Pancreas (tissue), 10 donors: ENCODE measurements at regions not wholly inside any gene's neighbourhood (a gene's known extent, or its start where the extent isn't known, plus 50 kb on each side); places are given as distances from the start of the nearest gene placed in this dataset.
A peak's percentile ranks its signal among the peaks of the same experiment; 100 is the strongest.
"Not testable (repeated sequence)": the region's sequence is repeated elsewhere in the genome, so short reads cannot be mapped to it uniquely, and the experiment has no call there.

ENCODE experiments used
- ATAC-seq, 4 donors: fragments of 200-7000 bp; cut with Tn5 transposase; one replicate each; pipeline versions ENCODE4 v1.8.0 to v1.9.1; 2020; ENCODE audit warnings: mild to moderate bottlenecking in 4 of 4, moderate library complexity in 4 of 4
- DNase-seq, 6 donors: peaks; one replicate each; pipeline ENCODE4 v3.0.0-alpha.2; 2020
- FAIRE-seq: peaks from 2 replicates; lab custom pipeline; 2012; peaks lifted over from hg19 to GRCh38; lab: Jason Lieb, UNC
- H3K27ac ChIP-seq, 4 donors: fragments of 200-600 bp; sonication (generic); 1 replicate in 3 of 4; 2 replicates in 1 of 4; pipeline versions ENCODE4 v1.5.0 to v1.8.0; 2020
- H3K27me3 ChIP-seq, 4 donors: fragments of 200-600 bp; one replicate each; pipeline ENCODE4 v1.8.0; 2021
- H3K36me3 ChIP-seq, 3 donors: fragments of 200-600 bp; sonication (generic) in 1 of 3; one replicate each; pipeline versions ENCODE4 v1.5.0 to v1.8.0; 2020 to 2021
- H3K4me1 ChIP-seq, 3 donors: fragments of 200-600 bp; one replicate each; pipeline ENCODE4 v1.8.0; 2021
- H3K4me3 ChIP-seq, 4 donors: fragments of 200-600 bp; sonication (generic) in 2 of 4; one replicate each; pipeline versions ENCODE4 v1.5.0 to v1.8.0; 2020 to 2021
- H3K9me3 ChIP-seq, 4 donors: fragments of 200-600 bp; one replicate each; pipeline ENCODE4 v1.8.0; 2021
- WGBS, 2 donors: extraction: QIAGEN DNeasy Blood & Tissue Kit; methylation state at CpG; one replicate each; pipeline ENCODE4 v1.1.7; 2013; 5-methylcytosine and 5-hydroxymethylcytosine counted together
- intact Hi-C, 3 donors: fragments of 100-400 bp; cut with DNase I; formaldehyde crosslinking; loops; one replicate each; pipeline versions ENCODE4 v1.11.1 to v1.14.2; 2022
- TF ChIP-seq, protein P1 (sequence below), 4 donors: fragments of 200-600 bp; sonication (generic) in 3 of 4; IDR thresholded peaks; one replicate each; pipeline versions ENCODE4 v1.5.0 to v1.8.0; 2021; ENCODE audit warnings: antibody characterized with exemption in 4 of 4
- donor health status: healthy with polysubstance abuse.
- donor health status: DM: no; HTN: no; CAD: no; lungs with moderate emphysema.
- donor health status: DM: no; HTN: no; CAD: no.
- donor health status: control.
- donor health status: control.
- donor health status: Bipolar disorder and iron deficiency.
- donor health status: DM: yes; HTN: yes; CAD: no.
- donor health status: DM: no; HTN: no; CAD: no.
- donor health status: DM: no; HTN: no; CAD: no.
- donor health status: DM: yes; HTN: yes; CAD: no.

- Histone ChIP-seq H3K4me1 (no peaks in the 10 kb centered on the region), H3K36me3 (no peaks in the 10 kb centered on the region), H3K4me3 (no peak overlapping the region), H3K9me3 (no peaks in the 10 kb centered on the region), H3K27ac (no peak overlapping the region), H3K27me3 (peaks cover 0 to 19% (median 2%) of the 10 kb centered on the region in 4 donors)
- no peak for FAIRE-seq
- WGBS, 2 donors, result 22 to 32% methylated on average over 36 of the region's 36 CpGs
- no peak for DNase-seq
- intact Hi-C loops, result no loop called here
- TF ChIP-seq, protein P1, sequence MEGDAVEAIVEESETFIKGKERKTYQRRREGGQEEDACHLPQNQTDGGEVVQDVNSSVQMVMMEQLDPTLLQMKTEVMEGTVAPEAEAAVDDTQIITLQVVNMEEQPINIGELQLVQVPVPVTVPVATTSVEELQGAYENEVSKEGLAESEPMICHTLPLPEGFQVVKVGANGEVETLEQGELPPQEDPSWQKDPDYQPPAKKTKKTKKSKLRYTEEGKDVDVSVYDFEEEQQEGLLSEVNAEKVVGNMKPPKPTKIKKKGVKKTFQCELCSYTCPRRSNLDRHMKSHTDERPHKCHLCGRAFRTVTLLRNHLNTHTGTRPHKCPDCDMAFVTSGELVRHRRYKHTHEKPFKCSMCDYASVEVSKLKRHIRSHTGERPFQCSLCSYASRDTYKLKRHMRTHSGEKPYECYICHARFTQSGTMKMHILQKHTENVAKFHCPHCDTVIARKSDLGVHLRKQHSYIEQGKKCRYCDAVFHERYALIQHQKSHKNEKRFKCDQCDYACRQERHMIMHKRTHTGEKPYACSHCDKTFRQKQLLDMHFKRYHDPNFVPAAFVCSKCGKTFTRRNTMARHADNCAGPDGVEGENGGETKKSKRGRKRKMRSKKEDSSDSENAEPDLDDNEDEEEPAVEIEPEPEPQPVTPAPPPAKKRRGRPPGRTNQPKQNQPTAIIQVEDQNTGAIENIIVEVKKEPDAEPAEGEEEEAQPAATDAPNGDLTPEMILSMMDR (IDR thresholded peaks at IDR 0.05), result no peak
- ATAC-seq, result no peak
Observed at GRCh38 chr1:143652744-143653428, 318.9 kb downstream of the FAM72C start.

GRCh38 chr1:143652187-143652586, 319.6 kb downstream of the FAM72C start:
- Histone ChIP-seq H3K36me3 (no peaks in the 10 kb centered on the region), H3K9me3 (no peaks in the 10 kb centered on the region), H3K27ac (no peak overlapping the region), H3K27me3 (peaks cover 0 to 23% (median 0%) of the 10 kb centered on the region in 4 donors), H3K4me1 (no peaks in the 10 kb centered on the region), H3K4me3 (no peak overlapping the region)
- 12 to 22% methylated on average over 20 to 22 of the region's 22 CpGs for WGBS, 2 donors
- DNase-seq (no peak), FAIRE-seq (no peak), ATAC-seq (no peak)
- TF ChIP-seq, protein P1 (IDR thresholded peaks at IDR 0.05), result no peak
- intact Hi-C loops, result no loop called here

DNA sequence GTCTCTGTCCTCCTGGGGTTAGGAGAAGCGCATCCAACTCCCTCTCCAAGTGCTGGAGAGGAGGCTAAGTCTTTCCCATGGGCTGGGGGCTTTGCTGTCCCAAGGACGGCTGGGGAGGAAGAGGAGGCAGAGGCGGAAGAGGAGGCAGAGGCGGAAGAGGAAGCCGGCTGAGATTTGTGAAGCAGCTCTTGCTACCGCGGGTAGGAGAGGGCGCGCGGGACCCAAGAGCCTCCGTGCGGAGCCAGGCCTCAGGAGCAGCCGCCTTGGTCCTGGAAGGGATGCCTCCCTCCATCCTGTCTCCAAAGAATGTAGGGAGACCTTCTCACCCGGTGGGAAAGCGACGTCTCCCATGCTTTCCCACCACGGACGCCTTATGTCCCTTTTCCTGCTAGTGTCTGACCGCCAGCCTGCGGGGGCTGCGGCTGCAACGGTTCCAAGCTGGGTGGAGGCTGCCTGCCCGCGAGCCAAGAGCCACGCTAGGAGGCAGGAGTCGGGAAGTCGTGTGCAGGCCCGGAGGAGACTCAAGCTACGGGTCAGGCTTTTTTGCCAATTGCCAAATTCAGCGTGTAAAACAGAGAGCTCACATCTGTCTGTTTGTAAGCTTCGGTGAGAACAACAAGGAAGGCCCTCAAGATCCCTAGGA, 320.3 kb downstream of the FAM72C start:
- DNase-seq (no peak), FAIRE-seq (no peak), ATAC-seq (no peak)
- H3K27ac ChIP-seq, result no peak overlapping the region
- 7 to 13% methylated on average over 31 of the region's 31 CpGs for WGBS, 2 donors
- TF ChIP-seq, protein P1 (IDR thresholded peaks at IDR 0.05), result no peak
- no peak overlapping the region for H3K4me3 ChIP-seq
- no peaks in the 10 kb centered on the region for H3K36me3 ChIP-seq
- H3K9me3 ChIP-seq, result no peaks in the 10 kb centered on the region
- H3K4me1 ChIP-seq, result no peaks in the 10 kb centered on the region
- intact Hi-C loops, result no loop called here
- H3K27me3 ChIP-seq, result peaks cover 0 to 23% (median 0%) of the 10 kb centered on the region in 4 donors

DNA sequence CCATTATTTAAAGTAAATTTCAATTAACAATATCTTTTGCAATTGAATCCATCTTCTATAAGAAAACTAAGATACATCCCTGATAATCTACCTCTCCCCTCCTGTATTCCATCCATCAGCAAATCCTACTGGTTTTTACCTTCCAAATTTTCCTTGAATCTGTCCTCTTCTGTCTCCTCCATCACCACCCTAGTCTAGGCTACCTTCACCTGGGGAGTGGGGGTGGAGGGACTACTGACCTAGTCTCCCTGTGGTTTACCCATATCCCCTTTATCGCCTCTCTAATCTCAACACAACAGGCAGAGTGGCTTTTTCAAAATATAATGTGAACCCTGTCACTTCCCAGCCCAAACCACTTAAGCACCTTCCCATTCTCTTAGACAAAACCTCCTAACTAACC, 327.8 kb downstream of the FAM72C start:
- H3K4me3 ChIP-seq, FAIRE-seq, H3K27ac ChIP-seq, H3K9me3 ChIP-seq, H3K4me1 ChIP-seq, DNase-seq, intact Hi-C loops, H3K36me3 ChIP-seq, ATAC-seq: not testable (repeated sequence)
- WGBS, 2 donors, result 32 to 42% methylated on average over 1 of the region's 1 CpG
- H3K27me3 ChIP-seq, result peaks cover 0 to 20% (median 2%) of the 10 kb centered on the region in 4 donors

DNA sequence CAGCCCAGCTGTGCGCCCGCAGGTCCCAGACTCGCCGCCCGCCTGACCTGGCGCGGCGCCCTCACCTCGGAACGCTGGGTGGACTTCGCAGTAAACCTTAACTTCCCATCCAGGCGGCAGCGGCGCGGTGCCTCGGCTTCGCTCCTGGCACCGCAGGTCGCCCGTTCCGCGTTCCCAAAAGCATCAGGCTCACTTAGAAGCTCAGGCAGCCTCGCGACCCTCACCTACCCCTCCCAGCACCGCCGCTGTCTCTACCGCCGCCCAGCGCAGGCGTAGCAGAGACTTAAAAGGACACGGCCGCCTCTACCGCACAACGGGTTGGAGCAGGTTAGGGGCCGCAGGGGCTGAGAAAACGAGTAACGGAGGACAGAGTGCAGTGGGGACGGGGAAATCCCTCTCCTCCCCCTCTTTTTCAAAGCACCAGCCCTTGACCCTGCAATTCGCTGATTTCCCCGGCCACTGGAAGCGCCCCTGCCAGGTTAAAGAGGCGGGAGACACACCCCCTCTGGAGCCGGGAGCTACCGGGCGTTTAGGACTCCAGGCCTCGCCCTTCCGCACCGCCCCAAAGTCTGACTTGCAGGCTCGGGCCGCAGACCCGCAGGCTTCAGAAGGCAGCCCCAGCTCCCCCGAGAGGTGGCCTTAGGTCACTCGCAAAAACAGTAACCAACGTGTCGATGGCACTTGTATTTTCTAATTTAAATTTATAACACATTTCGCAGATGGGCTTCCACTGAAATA, 328.5 kb downstream of the FAM72C start:
- 4% methylated on average over 56 of the region's 56 CpGs for WGBS, 2 donors
- Histone ChIP-seq H3K4me1 (no peaks in the 10 kb centered on the region), H3K36me3 (no peaks in the 10 kb centered on the region), H3K27me3 (peaks cover 0 to 20% (median 2%) of the 10 kb centered on the region in 4 donors), H3K9me3 (no peaks in the 10 kb centered on the region), H3K27ac (no peak overlapping the region), H3K4me3 (peak overlapping the region in 1 of 4 donors; percentile 9)
- peak in 1 of 4 donors; percentile 46 for ATAC-seq
- DNase-seq, result peak in 2 of 6 donors; percentile 47 to 58
- intact Hi-C loops, result no loop called here
- no peak for FAIRE-seq
- TF ChIP-seq, protein P1 (IDR thresholded peaks at IDR 0.05), result no peak
